ENCODE measurements at regions not wholly inside any gene's neighbourhood (a gene's known extent, or its start where the extent isn't known, plus 50 kb on each side); places are given as distances from the start of the nearest gene placed in this dataset.
A peak's percentile ranks its signal among the peaks of the same experiment; 100 is the strongest.

DNA sequence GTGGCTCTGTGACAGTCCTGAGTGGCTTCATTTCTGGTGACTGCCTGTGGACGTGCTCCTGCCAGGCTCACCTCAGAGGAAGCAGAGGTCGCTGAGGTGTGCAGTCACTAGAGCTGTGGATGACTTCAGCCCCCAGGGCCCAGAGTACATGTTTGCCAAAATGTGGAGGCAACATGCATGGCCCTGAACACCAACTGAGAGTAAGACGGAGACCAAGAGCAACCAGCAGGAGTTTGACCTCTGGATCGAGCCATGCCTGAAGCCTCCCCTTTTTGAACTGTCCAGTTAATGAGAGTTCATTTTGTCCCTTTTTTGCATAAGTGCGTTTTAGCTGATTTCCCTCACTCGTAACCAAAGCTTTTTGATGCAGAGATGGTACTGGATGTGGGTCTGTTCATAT is 184.9 kb downstream of the RTP5 start:
- peak in 1 of 2 donors; percentile 48 for DNase-seq (ENCODE audit: low spot score in 2 of 2)
- no peak overlapping the region for H3K4me3 ChIP-seq (ENCODE audit: low read depth, poor library complexity, severe bottlenecking)
- intact Hi-C loops (cut with DNase I; ENCODE audit: low total_unique reads): no loop called here
- WGBS, 2 donors: 81 to 82% methylated on average over 6 of the region's 6 CpGs
- TF ChIP-seq, protein P1, sequence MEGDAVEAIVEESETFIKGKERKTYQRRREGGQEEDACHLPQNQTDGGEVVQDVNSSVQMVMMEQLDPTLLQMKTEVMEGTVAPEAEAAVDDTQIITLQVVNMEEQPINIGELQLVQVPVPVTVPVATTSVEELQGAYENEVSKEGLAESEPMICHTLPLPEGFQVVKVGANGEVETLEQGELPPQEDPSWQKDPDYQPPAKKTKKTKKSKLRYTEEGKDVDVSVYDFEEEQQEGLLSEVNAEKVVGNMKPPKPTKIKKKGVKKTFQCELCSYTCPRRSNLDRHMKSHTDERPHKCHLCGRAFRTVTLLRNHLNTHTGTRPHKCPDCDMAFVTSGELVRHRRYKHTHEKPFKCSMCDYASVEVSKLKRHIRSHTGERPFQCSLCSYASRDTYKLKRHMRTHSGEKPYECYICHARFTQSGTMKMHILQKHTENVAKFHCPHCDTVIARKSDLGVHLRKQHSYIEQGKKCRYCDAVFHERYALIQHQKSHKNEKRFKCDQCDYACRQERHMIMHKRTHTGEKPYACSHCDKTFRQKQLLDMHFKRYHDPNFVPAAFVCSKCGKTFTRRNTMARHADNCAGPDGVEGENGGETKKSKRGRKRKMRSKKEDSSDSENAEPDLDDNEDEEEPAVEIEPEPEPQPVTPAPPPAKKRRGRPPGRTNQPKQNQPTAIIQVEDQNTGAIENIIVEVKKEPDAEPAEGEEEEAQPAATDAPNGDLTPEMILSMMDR (IDR thresholded peaks at IDR 0.05): no peak
- no peak for TF ChIP-seq POLR2A (IDR thresholded peaks at IDR 0.05)

DNA sequence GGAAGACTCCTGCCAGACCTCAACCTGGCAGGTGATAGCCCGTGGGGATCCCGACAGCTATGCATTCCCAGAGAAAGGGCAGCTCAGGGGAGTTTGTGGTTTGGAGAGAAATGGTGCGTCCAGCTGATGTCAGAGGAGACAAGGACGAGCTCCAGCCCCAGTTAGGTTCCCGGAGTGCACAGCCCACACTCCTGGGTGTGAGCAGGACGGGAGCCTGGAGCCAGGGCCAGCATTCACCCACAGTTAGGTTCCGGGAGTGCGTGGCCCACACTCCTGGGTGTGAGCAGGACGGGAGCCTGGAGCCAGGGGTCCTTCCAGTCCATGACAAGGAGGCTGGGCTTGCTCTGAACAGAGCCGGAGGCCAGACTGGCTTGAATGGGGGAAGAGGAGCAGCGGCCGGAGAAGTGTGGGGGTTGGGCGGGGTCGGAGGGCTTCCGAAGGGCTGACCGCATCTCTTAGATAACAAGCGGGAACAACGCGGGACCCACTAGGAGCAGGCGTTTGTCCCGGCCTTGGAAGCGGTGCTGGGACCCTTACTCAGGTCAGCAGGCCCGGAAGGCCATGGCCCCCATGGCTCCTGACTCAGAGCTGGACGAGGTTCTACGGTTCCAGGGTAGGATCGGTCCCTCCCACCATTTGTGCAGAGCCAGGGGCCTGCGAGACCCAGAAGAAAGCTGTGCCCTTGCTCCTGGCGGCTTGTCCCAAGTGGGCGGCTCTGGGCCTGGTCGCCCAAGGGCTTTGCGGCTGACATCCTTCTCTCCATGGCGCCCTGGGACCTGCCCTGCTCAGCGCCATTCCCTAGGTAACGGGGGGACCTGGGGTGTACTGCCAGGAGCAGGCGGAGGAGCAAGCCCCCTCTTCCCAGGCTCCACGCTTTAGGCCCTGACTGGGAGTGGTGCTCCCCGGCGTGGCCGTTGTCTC is 185.6 kb downstream of the RTP5 start:
- DNase-seq (ENCODE audit: low spot score in 2 of 2): peak in 1 of 2 donors; percentile 75
- WGBS, 2 donors: 82 to 89% methylated on average over 37 to 39 of the region's 39 CpGs
- TF ChIP-seq POLR2A (IDR thresholded peaks at IDR 0.05): no peak
- TF ChIP-seq, protein P1 (IDR thresholded peaks at IDR 0.05): no peak
- no peak overlapping the region for H3K4me3 ChIP-seq (ENCODE audit: low read depth, poor library complexity, severe bottlenecking)
- intact Hi-C loops (cut with DNase I; ENCODE audit: low total_unique reads): no loop called here

DNA sequence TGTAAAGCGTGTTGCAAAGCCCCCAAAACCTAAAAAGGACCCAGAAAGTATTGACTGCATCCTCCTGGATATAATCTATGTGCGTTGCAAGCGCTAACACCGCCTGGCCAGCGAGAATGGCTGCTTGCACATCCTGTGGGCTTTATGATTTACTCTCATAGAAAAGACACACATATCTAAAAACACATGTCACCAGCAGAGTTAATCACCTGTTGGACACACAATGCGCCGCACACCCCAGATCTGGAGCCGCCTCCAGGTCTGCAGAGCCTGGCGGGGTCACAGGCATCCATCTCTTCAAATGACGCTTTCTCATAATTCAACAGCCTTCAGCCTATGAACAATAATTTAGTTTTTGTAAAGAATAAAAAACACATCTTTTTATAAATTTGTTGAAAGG is 186.5 kb downstream of the RTP5 start:
- DNase-seq (ENCODE audit: low spot score in 2 of 2): peak in 1 of 2 donors; percentile 46
- WGBS, 2 donors: 79 to 84% methylated on average over 10 of the region's 10 CpGs
- intact Hi-C loops (cut with DNase I; ENCODE audit: low total_unique reads): no loop called here
- H3K4me3 ChIP-seq (ENCODE audit: low read depth, poor library complexity, severe bottlenecking): no peak overlapping the region
- TF ChIP-seq POLR2A (IDR thresholded peaks at IDR 0.05): no peak
- TF ChIP-seq, protein P1 (IDR thresholded peaks at IDR 0.05): no peak

DNA sequence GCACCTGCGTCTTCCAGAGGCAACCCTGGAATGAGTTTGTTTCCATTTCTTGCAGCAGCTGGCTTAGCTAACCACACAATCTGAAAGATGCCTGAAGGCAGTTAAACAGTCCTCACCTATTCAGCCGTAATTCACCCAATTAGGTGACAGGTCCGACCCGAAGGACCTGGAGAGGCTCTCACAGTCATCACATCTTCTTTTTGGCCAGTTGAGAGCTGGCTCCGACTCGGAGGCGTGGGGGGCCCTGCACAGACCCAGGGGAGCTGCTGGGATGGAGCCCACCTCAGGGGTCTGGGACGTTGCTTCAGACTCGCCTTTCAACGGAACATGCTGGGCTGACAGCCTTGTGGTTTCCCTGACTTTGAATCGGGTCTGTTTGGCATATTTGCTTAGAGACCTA is 187.3 kb downstream of the RTP5 start:
- intact Hi-C loops (cut with DNase I; ENCODE audit: low total_unique reads): no loop called here
- TF ChIP-seq POLR2A (IDR thresholded peaks at IDR 0.05): no peak
- TF ChIP-seq, protein P1 (IDR thresholded peaks at IDR 0.05): no peak
- no peak overlapping the region for H3K4me3 ChIP-seq (ENCODE audit: low read depth, poor library complexity, severe bottlenecking)
- DNase-seq (ENCODE audit: low spot score in 2 of 2): peak in 1 of 2 donors; percentile 54
- 34 to 49% methylated on average over 11 of the region's 11 CpGs for WGBS, 2 donors

DNA sequence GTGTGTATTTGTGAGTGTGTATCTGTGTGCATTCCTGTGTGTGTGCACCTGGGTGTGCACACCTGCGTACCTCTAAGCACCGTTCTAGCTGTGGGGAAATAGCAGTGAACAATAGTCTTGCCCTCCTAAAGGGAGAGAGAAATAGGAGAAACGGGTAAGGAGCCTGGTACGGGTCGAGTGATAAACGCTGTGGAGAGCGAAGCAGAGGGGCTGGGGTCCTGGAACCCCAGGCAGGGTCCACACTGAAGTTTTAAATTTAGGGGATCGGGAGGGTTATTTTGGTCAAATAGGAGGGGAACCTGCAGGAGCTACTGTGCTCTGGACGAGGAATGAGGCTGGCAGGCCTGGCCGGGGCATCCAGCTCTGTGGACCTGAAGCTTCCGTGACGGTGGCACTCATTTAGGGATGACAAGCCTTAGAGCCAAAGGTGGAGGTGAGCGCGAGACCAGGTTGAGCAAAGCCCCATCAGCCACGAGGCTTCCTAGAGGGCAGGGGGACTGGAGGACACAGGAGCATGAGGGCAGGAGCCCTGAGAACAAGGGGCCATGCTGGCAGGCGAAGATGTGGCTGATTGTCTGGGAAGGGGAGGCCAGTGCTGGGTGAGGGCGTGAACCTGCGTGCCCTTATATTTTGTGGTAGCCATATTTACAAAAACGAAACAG is 188.0 kb downstream of the RTP5 start:
- 83 to 86% methylated on average over 19 of the region's 19 CpGs for WGBS, 2 donors
- no peak overlapping the region for H3K4me3 ChIP-seq (ENCODE audit: low read depth, poor library complexity, severe bottlenecking)
- intact Hi-C loops (cut with DNase I; ENCODE audit: low total_unique reads): no loop called here
- TF ChIP-seq, protein P1 (IDR thresholded peaks at IDR 0.05): no peak
- no peak for TF ChIP-seq POLR2A (IDR thresholded peaks at IDR 0.05)
- DNase-seq (ENCODE audit: low spot score in 2 of 2): peak in 1 of 2 donors; percentile 52

Measured in lower leg skin (tissue), 4 donors.